ENCODE measurements at regions not wholly inside any gene's neighbourhood (a gene's known extent, or its start where the extent isn't known, plus 50 kb on each side); places are given as distances from the start of the nearest gene placed in this dataset.

GRCh38 chr3:176430244-176431037, 766.8 kb downstream of the TBL1XR1 start:
- TF ChIP-seq CTCF (IDR thresholded peaks at IDR 0.05; ENCODE audit: insufficient read depth, low read length) (peak; percentile 28), GABPA (IDR thresholded peaks at IDR 0.05; ENCODE audit: low read depth) (no peak), SPI1 (IDR thresholded peaks at IDR 0.05; ENCODE audit: borderline replicate concordance, low read depth) (no peak)
